ENCODE measurements at regions not wholly inside any gene's neighbourhood (a gene's known extent, or its start where the extent isn't known, plus 50 kb on each side); places are given as distances from the start of the nearest gene placed in this dataset.

DNA sequence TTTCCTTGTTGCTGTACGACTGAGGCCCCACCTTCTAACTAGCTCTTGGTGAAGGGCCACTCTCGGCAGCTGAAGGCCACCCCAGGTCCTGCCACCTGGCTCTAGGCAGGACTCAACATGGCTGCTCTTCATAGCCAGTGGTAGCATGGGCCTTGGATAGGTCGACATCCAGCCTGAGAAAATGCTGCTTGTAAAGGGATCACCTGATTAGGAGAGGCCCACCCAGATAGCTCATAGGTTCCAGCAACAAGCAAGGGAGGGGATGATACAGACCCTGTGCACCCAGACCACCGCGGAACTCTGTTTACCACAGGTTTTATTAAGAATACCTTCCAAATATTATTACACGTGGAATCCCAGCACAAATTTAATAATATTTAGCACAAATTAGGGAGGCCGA is 341.4 kb downstream of the BRD1 start:
- peaks cover 5% of the 10 kb centered on the region for H3K27me3 ChIP-seq (ENCODE audit: control insufficient read depth, insufficient read depth, low read length)
- H3K4me1 ChIP-seq (ENCODE audit: control insufficient read depth, insufficient read depth, low read length) = no peaks in the 10 kb centered on the region
- H3K9ac ChIP-seq (ENCODE audit: low read length) = no peak overlapping the region
- no peak overlapping the region for H3K27ac ChIP-seq (ENCODE audit: low read depth, low read length)
- H3K4me3 ChIP-seq (ENCODE audit: low read length) = no peak overlapping the region
- no peaks in the 10 kb centered on the region for H3K36me3 ChIP-seq (ENCODE audit: control insufficient read depth, insufficient read depth, low read length)

DNA sequence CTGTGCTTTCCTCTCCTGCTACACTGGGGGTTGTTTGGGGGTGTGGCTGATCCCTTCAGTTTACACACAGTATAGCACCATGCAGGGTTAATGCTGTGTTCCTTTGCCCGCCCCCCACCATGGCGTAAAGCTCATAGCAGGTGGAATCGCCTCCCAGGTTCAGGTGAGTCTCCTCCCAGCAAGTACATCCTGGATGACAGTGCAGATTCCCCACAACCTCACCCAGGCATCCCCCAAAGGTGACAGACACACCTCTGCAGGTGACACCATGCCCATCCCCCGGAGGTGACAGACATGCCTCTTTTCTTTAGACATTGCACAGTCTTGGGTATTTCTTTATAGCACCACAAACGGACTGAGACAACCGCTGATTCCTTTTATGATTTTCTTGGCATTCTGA is 343.7 kb downstream of the BRD1 start:
- Histone ChIP-seq H3K4me1 (ENCODE audit: control insufficient read depth, insufficient read depth, low read length) (no peaks in the 10 kb centered on the region), H3K27me3 (ENCODE audit: control insufficient read depth, insufficient read depth, low read length) (peaks cover 5% of the 10 kb centered on the region)

DNA sequence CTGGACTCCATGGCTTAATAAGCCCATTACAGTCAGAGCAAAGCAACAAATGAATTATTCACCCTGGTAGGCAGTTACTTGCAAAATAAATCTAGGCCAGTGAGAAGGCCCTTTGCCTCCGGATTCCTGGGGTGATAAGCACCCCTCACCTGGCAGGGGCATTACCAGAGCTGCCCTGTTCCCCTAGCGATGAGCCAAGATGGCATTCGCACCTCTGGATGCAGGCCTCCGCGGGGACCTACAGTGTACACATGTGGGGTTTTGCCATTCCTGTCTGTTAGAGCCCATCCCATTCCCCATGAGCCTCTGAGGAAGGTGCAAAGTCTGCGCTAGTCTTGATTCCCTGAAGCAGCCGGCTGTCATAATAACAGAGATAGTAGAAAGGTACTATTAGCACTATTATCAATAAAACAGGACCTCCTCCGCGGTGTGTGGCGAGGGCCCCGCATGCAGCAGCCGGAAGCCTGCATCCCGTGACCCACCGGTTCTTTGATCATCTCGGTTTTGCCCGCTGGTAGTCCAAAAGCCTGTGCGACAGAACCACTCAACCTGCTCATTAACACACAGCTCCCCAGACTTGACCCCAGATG is 344.3 kb downstream of the BRD1 start:
- H3K27me3 ChIP-seq (ENCODE audit: control insufficient read depth, insufficient read depth, low read length) = peaks cover 5% of the 10 kb centered on the region
- no peak overlapping the region for H3K27ac ChIP-seq (ENCODE audit: low read depth, low read length)
- no peak overlapping the region for H3K9ac ChIP-seq (ENCODE audit: low read length)
- H3K4me3 ChIP-seq (ENCODE audit: low read length) = no peak overlapping the region
- no peaks in the 10 kb centered on the region for H3K4me1 ChIP-seq (ENCODE audit: control insufficient read depth, insufficient read depth, low read length)
- no peaks in the 10 kb centered on the region for H3K36me3 ChIP-seq (ENCODE audit: control insufficient read depth, insufficient read depth, low read length)

More for the DNA sequence above, 343.7 kb downstream of the BRD1 start:
- Histone ChIP-seq H3K27ac (ENCODE audit: low read depth, low read length) (no peak overlapping the region), H3K36me3 (ENCODE audit: control insufficient read depth, insufficient read depth, low read length) (no peaks in the 10 kb centered on the region), H3K9ac (ENCODE audit: low read length) (no peak overlapping the region), H3K4me3 (ENCODE audit: low read length) (no peak overlapping the region)

DNA sequence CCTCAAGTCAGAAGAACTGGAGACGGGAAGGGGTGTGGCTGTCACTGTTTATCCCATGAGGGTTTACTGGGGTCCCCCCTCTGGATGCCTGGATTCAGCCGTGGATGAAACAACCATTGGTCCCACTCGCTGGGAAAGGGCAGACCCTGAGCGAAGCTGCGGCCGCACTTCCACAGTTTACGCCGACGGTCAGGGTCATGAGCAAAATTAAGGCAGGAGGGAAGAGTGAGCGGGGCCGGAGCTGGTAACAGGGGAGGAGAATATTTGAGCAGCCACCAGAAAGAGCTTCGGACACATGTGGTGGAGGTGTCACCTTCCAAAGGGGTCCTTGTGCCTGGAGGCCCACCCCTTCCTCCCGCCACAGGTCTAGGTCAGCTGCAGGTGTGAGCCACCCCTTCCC is 344.9 kb downstream of the BRD1 start:
- no peak overlapping the region for H3K9ac ChIP-seq (ENCODE audit: low read length)
- H3K27ac ChIP-seq (ENCODE audit: low read depth, low read length) = no peak overlapping the region
- peaks cover 5% of the 10 kb centered on the region for H3K27me3 ChIP-seq (ENCODE audit: control insufficient read depth, insufficient read depth, low read length)
- no peaks in the 10 kb centered on the region for H3K4me1 ChIP-seq (ENCODE audit: control insufficient read depth, insufficient read depth, low read length)
- no peak overlapping the region for H3K4me3 ChIP-seq (ENCODE audit: low read length)
- H3K36me3 ChIP-seq (ENCODE audit: control insufficient read depth, insufficient read depth, low read length) = no peaks in the 10 kb centered on the region

DNA sequence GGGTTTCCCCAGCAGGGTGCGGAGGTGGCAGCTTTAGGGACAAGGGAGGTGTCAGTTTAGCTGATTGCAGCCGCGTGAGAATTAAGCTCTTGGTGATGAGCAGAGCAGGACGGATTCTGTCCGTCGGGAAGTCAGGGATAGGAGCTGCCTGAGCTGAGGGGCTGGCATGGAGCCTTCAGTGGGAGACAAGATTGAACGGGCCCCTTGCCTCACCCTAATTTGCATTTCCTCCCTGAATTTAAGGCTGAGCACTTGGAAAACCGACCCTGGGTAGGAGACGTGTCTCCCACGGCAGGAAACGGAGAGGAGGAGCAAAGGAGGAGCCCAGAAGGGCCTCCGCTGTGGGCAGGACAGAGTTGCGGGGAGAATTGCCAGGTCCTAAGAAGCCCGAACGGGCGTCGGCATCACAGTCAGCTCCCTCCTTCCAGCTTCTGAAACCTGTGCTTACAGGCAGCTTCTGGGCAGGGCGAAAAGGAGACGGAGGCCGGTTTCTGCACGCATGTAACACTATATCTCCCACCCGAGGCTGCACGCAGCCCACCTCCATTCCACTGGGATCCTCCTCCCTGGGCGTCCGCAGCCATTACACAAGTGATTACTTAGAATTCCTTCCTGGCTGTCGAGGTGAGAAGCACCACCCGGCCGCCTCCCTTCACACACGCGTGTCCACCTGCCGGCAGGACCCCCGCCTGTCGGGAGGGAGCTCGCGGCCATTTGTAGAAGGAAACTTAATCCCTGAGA is 345.8 kb downstream of the BRD1 start:
- H3K4me3 ChIP-seq (ENCODE audit: low read length) = peak overlapping the region; percentile 21
- H3K9ac ChIP-seq (ENCODE audit: low read length) = no peak overlapping the region
- H3K27me3 ChIP-seq (ENCODE audit: control insufficient read depth, insufficient read depth, low read length) = peaks cover 5% of the 10 kb centered on the region
- no peaks in the 10 kb centered on the region for H3K36me3 ChIP-seq (ENCODE audit: control insufficient read depth, insufficient read depth, low read length)
- no peak overlapping the region for H3K27ac ChIP-seq (ENCODE audit: low read depth, low read length)
- no peaks in the 10 kb centered on the region for H3K4me1 ChIP-seq (ENCODE audit: control insufficient read depth, insufficient read depth, low read length)

DNA sequence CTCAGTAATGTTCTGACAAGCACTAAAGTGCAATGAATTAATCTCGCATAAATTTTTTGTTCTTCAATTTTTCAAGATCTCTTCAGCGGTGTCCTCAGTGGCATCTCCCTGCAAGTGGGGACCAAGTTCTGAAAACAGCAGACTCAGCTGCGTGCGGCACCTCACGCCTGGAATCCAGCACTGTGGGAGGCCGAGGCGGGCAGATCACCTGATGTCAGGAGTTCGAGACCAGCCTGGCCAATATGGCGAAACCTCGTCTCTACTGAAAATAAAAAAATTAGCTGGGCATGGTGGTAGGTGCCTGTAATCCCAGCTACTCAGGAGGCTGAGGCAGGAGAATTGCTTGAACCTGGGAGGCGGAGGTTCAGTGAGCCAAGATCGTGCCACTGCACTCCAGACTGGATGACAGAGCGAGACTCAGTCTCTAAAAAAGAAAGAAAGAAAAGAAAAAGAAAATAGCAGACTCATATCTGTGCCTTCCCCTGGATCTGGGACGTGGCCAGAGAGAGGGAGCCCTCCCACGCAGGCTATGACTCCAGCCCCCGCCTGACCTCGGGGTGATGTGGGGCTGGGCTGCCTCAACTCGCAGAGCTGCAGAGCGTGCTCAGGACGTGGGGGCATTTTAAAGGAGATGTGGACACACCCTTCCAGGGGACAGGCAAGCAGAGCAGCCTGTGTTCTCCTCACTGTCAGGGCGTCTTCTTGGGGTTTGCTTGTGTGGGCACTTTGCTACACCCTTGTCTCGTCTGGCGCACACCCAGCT is 346.6 kb downstream of the BRD1 start:
- Histone ChIP-seq H3K27ac (ENCODE audit: low read depth, low read length) (no peak overlapping the region), H3K36me3 (ENCODE audit: control insufficient read depth, insufficient read depth, low read length) (no peaks in the 10 kb centered on the region), H3K4me3 (ENCODE audit: low read length) (peak overlapping the region; percentile 13), H3K4me1 (ENCODE audit: control insufficient read depth, insufficient read depth, low read length) (no peaks in the 10 kb centered on the region), H3K27me3 (ENCODE audit: control insufficient read depth, insufficient read depth, low read length) (peaks cover 5% of the 10 kb centered on the region), H3K9ac (ENCODE audit: low read length) (no peak overlapping the region)

DNA sequence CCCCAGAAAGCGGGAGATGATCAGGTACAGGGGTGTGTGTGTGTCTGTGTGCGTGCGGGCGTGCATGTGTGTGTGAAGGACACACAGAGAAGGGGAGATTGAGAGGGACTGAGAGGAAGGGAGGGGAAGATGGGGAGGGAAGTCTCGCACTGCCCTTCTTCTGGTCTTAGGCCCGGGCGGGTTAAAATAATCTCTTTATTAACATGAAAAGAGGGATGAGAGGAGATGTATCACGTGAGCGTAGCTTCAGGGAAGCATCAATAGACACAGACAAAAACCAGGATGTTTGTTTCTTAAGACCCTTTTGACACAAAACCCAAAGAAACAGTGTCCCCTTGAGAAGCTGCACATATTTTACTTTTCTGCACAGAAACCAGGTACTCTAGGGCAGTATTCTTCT is 347.3 kb downstream of the BRD1 start:
- H3K27me3 ChIP-seq (ENCODE audit: control insufficient read depth, insufficient read depth, low read length) = peaks cover 5% of the 10 kb centered on the region
- no peak overlapping the region for H3K9ac ChIP-seq (ENCODE audit: low read length)
- H3K4me3 ChIP-seq (ENCODE audit: low read length) = no peak overlapping the region
- H3K4me1 ChIP-seq (ENCODE audit: control insufficient read depth, insufficient read depth, low read length) = no peaks in the 10 kb centered on the region
- no peak overlapping the region for H3K27ac ChIP-seq (ENCODE audit: low read depth, low read length)
- H3K36me3 ChIP-seq (ENCODE audit: control insufficient read depth, insufficient read depth, low read length) = no peaks in the 10 kb centered on the region

DNA sequence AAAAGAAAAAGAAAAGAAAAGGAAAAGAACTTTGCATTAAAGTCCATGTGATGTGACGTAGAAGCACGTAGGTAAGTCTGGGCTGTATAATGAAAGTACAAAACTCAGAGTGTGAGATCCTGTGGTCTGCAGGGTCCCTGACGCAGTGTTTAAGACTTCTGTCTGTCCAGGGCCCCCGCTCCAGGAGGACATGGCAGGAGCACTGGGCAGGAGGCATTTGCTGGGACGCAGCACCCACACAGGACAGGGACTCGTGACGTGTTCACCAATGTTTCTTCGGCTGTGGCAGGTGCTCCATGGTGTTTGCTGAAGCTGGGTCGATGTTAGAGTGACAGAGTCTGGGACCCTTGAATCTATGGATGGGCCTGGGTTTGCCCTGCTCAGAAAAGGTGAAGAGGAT is 348.1 kb downstream of the BRD1 start:
- Histone ChIP-seq H3K4me3 (ENCODE audit: low read length) (no peak overlapping the region), H3K27ac (ENCODE audit: low read depth, low read length) (no peak overlapping the region), H3K4me1 (ENCODE audit: control insufficient read depth, insufficient read depth, low read length) (no peaks in the 10 kb centered on the region), H3K27me3 (ENCODE audit: control insufficient read depth, insufficient read depth, low read length) (peaks cover 5% of the 10 kb centered on the region), H3K9ac (ENCODE audit: low read length) (no peak overlapping the region), H3K36me3 (ENCODE audit: control insufficient read depth, insufficient read depth, low read length) (no peaks in the 10 kb centered on the region)

DNA sequence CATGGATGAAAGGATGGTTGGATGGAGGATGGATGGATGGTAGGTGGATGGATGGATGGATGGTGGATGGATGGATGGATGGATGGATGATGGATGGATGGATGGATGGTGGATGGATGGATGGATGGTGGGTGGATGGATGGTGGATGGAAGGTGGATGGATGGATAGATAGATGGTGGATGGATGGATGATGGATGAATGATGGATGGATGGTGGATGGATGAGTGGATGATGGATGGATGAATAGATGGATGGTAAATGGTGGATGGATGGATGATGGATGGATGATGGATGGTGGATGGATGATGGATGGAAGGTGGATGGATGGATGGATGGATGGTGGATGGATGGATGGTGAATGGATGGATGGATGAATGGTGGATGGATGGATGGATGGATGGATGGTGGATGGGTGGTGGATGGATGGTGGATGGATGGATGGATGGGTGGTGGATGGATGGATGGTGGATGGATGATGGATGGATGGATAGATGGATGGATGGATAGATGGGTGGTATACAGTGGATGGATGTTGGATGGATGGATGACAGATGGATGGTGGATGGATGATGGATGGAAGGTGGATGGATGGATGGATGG is 350.8 kb downstream of the BRD1 start:
- Histone ChIP-seq H3K9ac (ENCODE audit: low read length) (no peak overlapping the region), H3K27me3 (ENCODE audit: control insufficient read depth, insufficient read depth, low read length) (peaks cover 2% of the 10 kb centered on the region), H3K36me3 (ENCODE audit: control insufficient read depth, insufficient read depth, low read length) (no peaks in the 10 kb centered on the region), H3K4me3 (ENCODE audit: low read length) (no peak overlapping the region), H3K4me1 (ENCODE audit: control insufficient read depth, insufficient read depth, low read length) (no peaks in the 10 kb centered on the region), H3K27ac (ENCODE audit: low read depth, low read length) (no peak overlapping the region)

DNA sequence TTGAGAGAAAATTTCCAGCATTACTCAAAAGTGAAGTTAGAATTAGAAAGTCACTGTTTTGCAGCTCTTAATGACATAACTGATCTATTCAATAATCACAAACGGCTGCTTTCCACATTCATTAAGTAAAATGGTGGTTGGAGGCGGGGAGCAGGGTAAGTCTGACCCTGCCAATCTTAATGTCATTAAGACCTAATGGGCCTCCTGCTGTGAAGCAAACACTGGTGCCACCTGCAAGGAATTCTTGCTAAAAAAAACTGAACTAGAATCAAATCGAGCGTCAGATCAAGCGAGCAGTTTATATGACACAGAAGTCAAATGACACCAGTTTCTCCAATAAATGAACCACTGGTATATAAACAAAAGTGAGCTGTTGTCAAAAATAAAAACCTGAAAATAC is 351.5 kb downstream of the BRD1 start:
- Histone ChIP-seq H3K4me1 (ENCODE audit: control insufficient read depth, insufficient read depth, low read length) (no peaks in the 10 kb centered on the region), H3K27ac (ENCODE audit: low read depth, low read length) (no peak overlapping the region), H3K36me3 (ENCODE audit: control insufficient read depth, insufficient read depth, low read length) (no peaks in the 10 kb centered on the region), H3K4me3 (ENCODE audit: low read length) (no peak overlapping the region), H3K27me3 (ENCODE audit: control insufficient read depth, insufficient read depth, low read length) (no peaks in the 10 kb centered on the region), H3K9ac (ENCODE audit: low read length) (no peak overlapping the region)

DNA sequence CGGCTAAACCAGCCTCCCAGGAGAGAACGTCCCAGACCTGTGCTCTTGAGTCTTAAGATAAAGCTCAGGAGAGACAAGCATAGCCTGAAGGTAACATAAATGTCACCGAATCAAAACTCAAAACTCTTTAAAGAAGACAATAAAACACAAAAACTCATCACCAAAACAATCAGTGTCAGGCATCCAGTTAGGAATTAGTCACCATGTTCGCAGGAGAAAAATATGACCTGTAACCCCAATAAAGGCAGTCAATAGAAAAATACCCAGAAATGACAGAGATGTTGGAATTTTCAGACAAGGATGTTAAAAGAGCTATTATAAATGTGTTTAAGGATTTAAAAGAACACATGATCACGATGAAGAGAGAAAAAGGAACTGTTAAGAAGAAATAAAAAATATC is 352.4 kb downstream of the BRD1 start:
- Histone ChIP-seq H3K9ac (ENCODE audit: low read length) (no peak overlapping the region), H3K27ac (ENCODE audit: low read depth, low read length) (no peak overlapping the region), H3K27me3 (ENCODE audit: control insufficient read depth, insufficient read depth, low read length) (no peaks in the 10 kb centered on the region), H3K4me3 (ENCODE audit: low read length) (no peak overlapping the region), H3K4me1 (ENCODE audit: control insufficient read depth, insufficient read depth, low read length) (no peaks in the 10 kb centered on the region), H3K36me3 (ENCODE audit: control insufficient read depth, insufficient read depth, low read length) (no peaks in the 10 kb centered on the region)

DNA sequence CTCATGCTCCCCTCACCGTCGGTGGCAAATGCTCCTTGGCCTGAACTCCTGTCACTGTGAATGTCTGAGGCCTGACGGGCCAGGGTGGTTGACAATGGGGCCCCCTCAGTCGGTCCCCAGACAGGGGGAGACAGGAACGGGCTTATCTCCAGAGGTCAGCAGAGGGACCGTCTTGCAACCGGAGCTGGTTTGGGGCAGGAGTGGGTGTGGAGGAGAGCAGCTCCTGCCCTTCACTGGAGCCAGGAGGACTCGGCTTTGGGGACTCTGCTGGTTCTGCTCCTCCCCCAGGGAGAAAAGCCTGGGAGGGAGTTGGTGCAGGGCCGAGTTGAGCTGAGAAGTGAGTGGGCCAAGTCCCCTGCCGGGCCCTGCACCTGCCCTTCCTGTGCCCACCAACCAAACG is 354.4 kb downstream of the BRD1 start:
- Histone ChIP-seq H3K4me1 (ENCODE audit: control insufficient read depth, insufficient read depth, low read length) (no peaks in the 10 kb centered on the region), H3K27me3 (ENCODE audit: control insufficient read depth, insufficient read depth, low read length) (no peaks in the 10 kb centered on the region), H3K4me3 (ENCODE audit: low read length) (no peak overlapping the region), H3K27ac (ENCODE audit: low read depth, low read length) (no peak overlapping the region), H3K9ac (ENCODE audit: low read length) (no peak overlapping the region), H3K36me3 (ENCODE audit: control insufficient read depth, insufficient read depth, low read length) (no peaks in the 10 kb centered on the region)
